WTC11 (cell line): ENCODE measurements at regions not wholly inside any gene's neighbourhood (a gene's known extent, or its start where the extent isn't known, plus 50 kb on each side); places are given as distances from the start of the nearest gene placed in this dataset. TPM values are rescaled to one million over a fixed set of nuclear protein-coding genes. Genes with fewer than 3 reads are reported as not detected.
"Not testable (repeated sequence)": the region's sequence is repeated elsewhere in the genome, so short reads cannot be mapped to it uniquely, and the experiment has no call there.

Source experiments
- ATAC-seq: fragments of 200-7000 bp; cut with Tn5 transposase; 2 replicates; pipeline ENCODE4 v1.10.0; 2021; ENCODE audit warnings: mild to moderate bottlenecking, moderate library complexity
- CTCF ChIA-PET: fragments of 300-600 bp; sonication (Branson Sonifier 250); formaldehyde crosslinking; loops from one replicate; lab custom pipeline; 2021; ENCODE audit warnings: antibody characterized with exemption; lab: Charles Lee
- POLR2A ChIA-PET: fragments of 350-600 bp; sonication (Branson Sonifier 250); formaldehyde crosslinking; loops from one replicate; lab custom pipeline; 2021; ENCODE audit warnings: antibody characterized with exemption; lab: Charles Lee
- DNase-seq: peaks from one replicate; pipeline ENCODE4 v3.0.0; 2021; ENCODE audit warnings: low spot score
- H3K27ac Mint-ChIP-seq: 2 replicates; pipeline ENCODE4 v1.8.0; 2021; ENCODE audit warnings: mixed read lengths
- H3K27me3 Mint-ChIP-seq: 2 replicates; pipeline ENCODE4 v1.8.0; 2021; ENCODE audit warnings: low read depth, mild to moderate bottlenecking, moderate library complexity, mixed read lengths
- H3K36me3 Mint-ChIP-seq: 2 replicates; pipeline ENCODE4 v1.8.0; 2021; ENCODE audit warnings: mixed read lengths
- H3K4me1 Mint-ChIP-seq: 2 replicates; pipeline ENCODE4 v1.8.0; 2022; ENCODE audit warnings: mixed read lengths
- H3K4me3 Mint-ChIP-seq: 2 replicates; pipeline ENCODE4 v1.8.0; 2021; ENCODE audit warnings: mild to moderate bottlenecking, moderate library complexity, mixed read lengths
- H3K9me3 Mint-ChIP-seq: 2 replicates; pipeline ENCODE4 v1.8.0; 2021; ENCODE audit warnings: mixed read lengths
- GABPB1 ChIP-seq: sonication (generic); formaldehyde crosslinking; IDR thresholded peaks from 2 replicates; pipeline ENCODE4 v1.8.1; 2023; ENCODE audit warnings: mild to moderate bottlenecking, missing genetic modification reagents
- microRNA-seq: library from miRNA; unstranded; fragments of <30 nt; microRNA quantifications from one replicate; pipeline ENCODE4 v1.2.0, GENCODE V29; 2022; ENCODE audit warnings: borderline number of aligned reads

DNA sequence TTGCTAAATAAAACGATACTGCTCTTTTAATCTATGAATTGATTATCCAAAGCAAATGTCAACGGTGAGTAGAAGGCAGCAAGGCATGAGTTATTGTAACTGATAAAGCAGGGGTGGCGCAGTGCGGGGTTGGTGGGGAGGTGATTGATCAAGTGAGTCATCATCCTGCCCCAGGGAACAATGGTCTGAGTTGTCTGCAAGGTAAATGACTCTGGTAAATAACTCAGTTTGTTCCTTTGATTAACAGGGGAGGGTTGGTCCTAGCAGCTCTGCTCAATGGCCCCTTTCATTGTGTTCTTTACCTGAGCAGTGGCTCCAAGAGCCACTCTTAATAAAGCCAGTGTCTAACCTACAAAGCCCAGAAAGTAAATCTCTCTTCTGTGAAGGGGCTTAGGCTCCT, 91.8 kb downstream of the QRSL1 start:
- ATAC-seq, H3K27me3 Mint-ChIP-seq, H3K4me3 Mint-ChIP-seq: not testable (repeated sequence)

More for the DNA sequence above, 91.8 kb downstream of the QRSL1 start:
- H3K9me3 Mint-ChIP-seq, POLR2A ChIA-PET, DNase-seq, CTCF ChIA-PET, H3K27ac Mint-ChIP-seq, H3K36me3 Mint-ChIP-seq: not testable (repeated sequence)
- H3K4me1 Mint-ChIP-seq, result peaks cover 14% of the 10 kb centered on the region
- TF ChIP-seq GABPB1, result peak; percentile 31; the same call in 1 of the 2 replicates

Small RNA genes in the stretch of these regions (microRNA-seq; reads per million reads assigned to microRNA genes)
- gene MIR587, result not detected
